Psoas muscle (tissue), 7 donors: ENCODE measurements at regions not wholly inside any gene's neighbourhood (a gene's known extent, or its start where the extent isn't known, plus 50 kb on each side); places are given as distances from the start of the nearest gene placed in this dataset.

Experiments
- ATAC-seq, 4 donors: fragments of 200-7000 bp; cut with Tn5 transposase; one replicate each; pipeline ENCODE4 v1.9.1; 2020; ENCODE audit warnings: moderate library complexity in 3 of 4, mild to moderate bottlenecking in 2 of 4
- DNase-seq, 2 donors: peaks; one replicate each; pipeline ENCODE4 v3.0.0-alpha.2; 2020
- H3K27ac ChIP-seq: fragments of 200-600 bp; one replicate; pipeline ENCODE4 v1.8.0; 2022
- H3K27me3 ChIP-seq, 3 donors: fragments of 200-600 bp in 1 of 3; one replicate each; pipeline versions ENCODE4 v1.6.1 to v1.8.0; 2013 to 2022; ENCODE audit warnings: low read length in 2 of 3, mild to moderate bottlenecking in 2 of 3, moderate library complexity in 1 of 3; ENCODE audit not compliant: insufficient read depth in 3 of 3
- H3K36me3 ChIP-seq, 2 donors: fragments of 200-600 bp in 1 of 2; one replicate each; pipeline versions ENCODE4 v1.6.1 to v1.8.0; 2013 to 2022; ENCODE audit warnings: low read depth in 1 of 2, mild to moderate bottlenecking in 1 of 2, moderate library complexity in 1 of 2; ENCODE audit not compliant: insufficient read depth in 1 of 2
- H3K4me1 ChIP-seq: fragments of 200-600 bp; one replicate; pipeline ENCODE4 v1.8.0; 2022
- H3K4me3 ChIP-seq: fragments of 200-600 bp; one replicate; pipeline ENCODE4 v1.8.0; 2022; ENCODE audit warnings: mild to moderate bottlenecking
- H3K9me3 ChIP-seq: fragments of 200-600 bp; one replicate; pipeline ENCODE4 v1.8.0; 2022
- CTCF ChIP-seq: fragments of 200-600 bp; IDR thresholded peaks from one replicate; pipeline ENCODE4 v1.8.0; 2022; ENCODE audit warnings: antibody characterized with exemption
- WGBS, 3 donors: extraction: QIAGEN DNeasy Blood & Tissue Kit; methylation state at CpG; one replicate each; pipeline versions ENCODE4 v1.1.6 to v1.1.7; 2013; 5-methylcytosine and 5-hydroxymethylcytosine counted together
- intact Hi-C, 2 donors: fragments of 100-400 bp; cut with DNase I; formaldehyde crosslinking; loops; one replicate each; pipeline versions ENCODE4 v1.11.0 to v1.14.2; 2022
- donor health status: healthy with polysubstance abuse.
- donor health status: DM: no; HTN: no; CAD: no; lungs with moderate emphysema.
- donor health status: Bipolar disorder and iron deficiency.
- donor health status: healthy.
- donor health status: DM: yes; HTN: yes; CAD: no.
- donor health status: DM: no; HTN: no; CAD: no.
- donor health status: DM: yes; HTN: yes; CAD: no.

DNA sequence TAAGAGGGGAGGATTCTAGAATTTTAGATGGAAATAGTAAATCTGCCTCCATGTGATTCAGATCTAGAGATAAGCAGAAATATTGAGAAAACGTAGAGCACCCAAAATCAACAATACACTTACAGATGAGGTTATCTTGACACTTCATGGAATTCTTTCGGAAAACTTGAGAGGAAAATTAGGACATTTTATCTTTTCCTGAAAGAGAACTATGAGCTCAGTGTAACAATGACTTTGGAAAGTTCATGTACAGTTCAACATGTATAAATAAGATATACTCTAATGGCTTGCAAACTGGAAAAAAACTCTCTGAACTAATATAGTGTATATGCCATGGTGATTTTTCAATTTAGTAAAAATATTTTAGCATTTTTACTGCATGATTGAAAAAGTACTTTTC is 338.1 kb upstream of the NEGR1 start:
- no peak overlapping the region for H3K4me3 ChIP-seq
- no peaks in the 10 kb centered on the region for H3K36me3 ChIP-seq
- H3K27ac ChIP-seq: no peak overlapping the region
- 54 to 68% (median 60%) methylated on average over 2 of the region's 2 CpGs for WGBS, 3 donors
- ATAC-seq: no peak
- intact Hi-C loops: no loop called here
- H3K9me3 ChIP-seq: no peaks in the 10 kb centered on the region
- H3K27me3 ChIP-seq: no peaks in the 10 kb centered on the region
- no peaks in the 10 kb centered on the region for H3K4me1 ChIP-seq
- no peak for TF ChIP-seq CTCF
- DNase-seq: no peak

DNA sequence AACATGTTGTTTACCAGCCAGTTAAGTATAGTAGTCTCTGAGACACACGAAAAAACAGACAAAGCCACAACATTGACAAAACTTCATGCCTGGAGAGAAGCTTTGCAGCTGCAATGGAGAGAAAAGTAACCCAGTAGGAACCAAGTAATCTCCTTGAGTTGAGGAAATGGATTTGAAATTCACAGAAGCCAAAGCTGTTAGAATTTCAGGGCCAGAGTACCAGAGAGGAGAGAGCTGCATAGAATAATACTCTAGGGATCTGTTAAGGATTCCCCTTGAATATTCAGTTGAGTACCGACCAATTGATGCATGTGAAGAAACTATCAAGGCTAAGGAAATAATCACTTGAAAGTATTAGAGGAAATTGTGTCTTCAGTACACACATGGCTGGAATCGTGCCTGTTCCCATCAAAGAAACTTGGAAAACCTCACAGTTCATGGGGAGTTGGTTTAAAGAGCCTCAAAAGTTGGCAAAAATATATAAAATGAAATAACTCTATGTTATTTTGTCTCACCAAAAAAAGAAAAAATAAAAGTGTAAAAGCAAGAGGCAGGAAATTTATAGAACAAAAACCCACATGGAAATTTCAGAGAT is 324.0 kb upstream of the NEGR1 start:
- H3K36me3 ChIP-seq: no peaks in the 10 kb centered on the region
- no peaks in the 10 kb centered on the region for H3K9me3 ChIP-seq
- no peaks in the 10 kb centered on the region for H3K4me1 ChIP-seq
- no peak for ATAC-seq
- 24 to 34% (median 30%) methylated on average over 3 of the region's 3 CpGs for WGBS, 3 donors
- no peak overlapping the region for H3K27ac ChIP-seq
- intact Hi-C loops: no loop called here
- H3K27me3 ChIP-seq: no peaks in the 10 kb centered on the region
- H3K4me3 ChIP-seq: no peak overlapping the region
- no peak for TF ChIP-seq CTCF
- DNase-seq: no peak

- ATAC-seq: no peak
- intact Hi-C loops: no loop called here
- no peaks in the 10 kb centered on the region for H3K9me3 ChIP-seq
- no peaks in the 10 kb centered on the region for H3K27me3 ChIP-seq
- no peak for TF ChIP-seq CTCF
- WGBS, 3 donors: 81 to 94% (median 89%) methylated on average over 6 of the region's 6 CpGs
- no peaks in the 10 kb centered on the region for H3K4me1 ChIP-seq
- DNase-seq: no peak
- H3K36me3 ChIP-seq: no peaks in the 10 kb centered on the region
- H3K27ac ChIP-seq: no peak overlapping the region
- H3K4me3 ChIP-seq: no peak overlapping the region
Observed at GRCh38 chr1:72601035-72601674, 318.8 kb upstream of the NEGR1 start.

DNA sequence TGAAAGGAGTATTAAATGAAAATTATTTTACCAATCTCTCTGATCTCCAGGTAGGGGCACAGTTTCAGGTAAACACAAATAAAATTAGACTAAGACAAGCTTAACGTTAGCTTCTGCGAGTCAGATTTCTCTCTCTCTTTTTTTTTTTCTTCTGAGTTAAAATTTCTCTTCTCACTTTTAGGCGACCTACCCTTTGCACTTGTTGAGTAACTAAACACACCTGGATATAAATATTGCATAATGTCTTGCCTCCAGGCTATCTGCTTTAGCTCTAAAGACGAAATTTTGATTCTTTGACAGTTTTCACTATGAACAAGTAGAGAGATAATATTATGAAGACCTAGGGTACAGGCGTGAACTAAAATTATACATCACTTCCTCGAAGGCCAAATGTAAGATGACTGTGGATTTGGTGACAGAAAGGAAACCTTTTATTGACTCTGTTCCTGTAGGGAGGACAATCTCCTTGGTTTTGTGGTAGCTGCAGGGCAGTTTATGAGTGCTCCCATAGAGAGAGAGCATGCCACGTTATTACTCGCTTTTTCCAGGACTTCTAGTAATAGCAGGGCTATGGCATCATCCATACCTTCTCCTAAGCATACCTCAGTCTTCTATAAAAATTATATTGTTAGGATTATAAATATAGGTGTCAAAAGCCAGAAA is 303.8 kb upstream of the NEGR1 start:
- Histone ChIP-seq H3K27me3 (no peaks in the 10 kb centered on the region), H3K36me3 (no peaks in the 10 kb centered on the region), H3K4me3 (no peak overlapping the region), H3K27ac (no peak overlapping the region), H3K4me1 (no peaks in the 10 kb centered on the region), H3K9me3 (no peaks in the 10 kb centered on the region)
- TF ChIP-seq CTCF: no peak
- intact Hi-C loops: no loop called here
- ATAC-seq: no peak
- DNase-seq: no peak
- WGBS, 3 donors: 81 to 84% (median 82%) methylated on average over 8 of the region's 8 CpGs
